GM12878 (cell line): ENCODE measurements at regions not wholly inside any gene's neighbourhood (a gene's known extent, or its start where the extent isn't known, plus 50 kb on each side); places are given as distances from the start of the nearest gene placed in this dataset.

Experiments used
- ATAC-seq: fragments of 200-7000 bp; cut with Tn5 transposase; 3 replicates; pipeline ENCODE4 v1.9.1; 2020; ENCODE audit warnings: mild to moderate bottlenecking, moderate library complexity
- BruUV-seq: library from RNA; stranded (reverse); fragments of 400-500 nt; replicated peaks from 2 replicates; lab custom pipeline; 2021; lab: Mats Ljungman, UMichigan
- CTCF ChIA-PET: fragments of 300-600 bp; sonication (Branson Sonifier 250); formaldehyde crosslinking; extraction: SDS; loops from one replicate; lab custom pipeline; 2021; ENCODE audit warnings: inconsistent platforms; lab: Yijun Ruan, JAX
- POLR2A ChIA-PET: fragments of 350-600 bp; formaldehyde crosslinking; extraction: SDS; loops from one replicate; lab custom pipeline; 2021; ENCODE audit warnings: inconsistent platforms; lab: Charles Lee
- RAD21 ChIA-PET: fragments of 300-600 bp; sonication (Branson Sonifier 250); formaldehyde crosslinking; loops from one replicate; lab custom pipeline; 2023; ENCODE audit warnings: antibody characterized with exemption; ENCODE audit not compliant: unreplicated experiment; lab: Charles Lee
- SMC1A ChIA-PET: fragments of 300-600 bp; sonication (Branson Sonifier 250); formaldehyde crosslinking; loops from one replicate; lab custom pipeline; 2023; ENCODE audit not compliant: unreplicated experiment, uncharacterized antibody; lab: Charles Lee
- DNase-seq: peaks from one replicate; pipeline ENCODE4 v3.0.0-alpha.2; 2011; ENCODE audit warnings: low read depth, low spot score
- FAIRE-seq: peaks from 3 replicates; lab custom pipeline; 2011; peaks lifted over from hg19 to GRCh38; lab: Jason Lieb, UNC
- H2AFZ ChIP-seq: 2 replicates; pipeline ENCODE4 v1.6.0; 2011; ENCODE audit warnings: low read depth, low read length, control low read depth; ENCODE audit not compliant: control insufficient read depth
- H3K27ac ChIP-seq: 2 replicates; pipeline ENCODE4 v1.5.1; 2011; ENCODE audit warnings: control low read depth; ENCODE audit not compliant: control insufficient read depth, insufficient read depth
- H3K27me3 ChIP-seq, 2 experiments: replicated peaks in 1 of 2; 2 replicates each; pipeline versions ENCODE4 v1.6.0 to v1.6.1; 2011; ENCODE audit warnings: low read length in 1 of 2; ENCODE audit not compliant: control insufficient read depth in 2 of 2, insufficient read depth in 2 of 2
- H3K36me3 ChIP-seq, 2 experiments: 2 replicates each; pipeline ENCODE4 v1.5.1; 2011; ENCODE audit warnings: low read length in 1 of 2; ENCODE audit not compliant: control insufficient read depth in 2 of 2, insufficient read depth in 2 of 2
- H3K4me1 ChIP-seq: 2 replicates; pipeline ENCODE4 v1.6.1; 2011; ENCODE audit warnings: mild to moderate bottlenecking, low read length, moderate library complexity, mixed read lengths; ENCODE audit not compliant: control insufficient read depth, insufficient read depth
- H3K4me2 ChIP-seq: 2 replicates; pipeline ENCODE4 v1.6.0; 2011; ENCODE audit warnings: control low read depth; ENCODE audit not compliant: control insufficient read depth, insufficient read depth
- H3K4me3 ChIP-seq: fragments of 200-600 bp; sonication (generic); 2 replicates; pipeline ENCODE4 v1.5.1; 2016
- H3K79me2 ChIP-seq: 2 replicates; pipeline ENCODE4 v1.6.0; 2011; ENCODE audit warnings: low read length; ENCODE audit not compliant: control insufficient read depth, insufficient read depth
- H3K9ac ChIP-seq: 2 replicates; pipeline ENCODE4 v1.8.0; 2011; ENCODE audit warnings: low read length, control low read depth, mixed read lengths; ENCODE audit not compliant: control insufficient read depth, insufficient read depth
- H3K9me3 ChIP-seq: replicated peaks from 3 replicates; pipeline ENCODE4 v1.5.1; 2011; ENCODE audit warnings: mild to moderate bottlenecking, low read length; ENCODE audit not compliant: control insufficient read depth, insufficient read depth
- H4K20me1 ChIP-seq: 2 replicates; pipeline ENCODE4 v1.6.0; 2011; ENCODE audit not compliant: control insufficient read depth, insufficient read depth
- SPI1 ChIP-seq: IDR thresholded peaks from 2 replicates; pipeline ENCODE4 v1.6.1; 2011; ENCODE audit warnings: low read depth, mild to moderate bottlenecking, low read length, moderate library complexity, borderline replicate concordance; ENCODE audit not compliant: insufficient read depth
- STAT3 ChIP-seq: IDR thresholded peaks from 2 replicates; pipeline ENCODE4 v1.6.1; 2011; ENCODE audit warnings: low read depth, low read length, improper control_type of control experiment
- in situ Hi-C: fragments of 300-500 bp; cut with MboI; formaldehyde crosslinking; loops from 9 replicates; pipeline ENCODE4 v1.14.3; 2018; ENCODE audit warnings: mixed read lengths
- intact Hi-C: fragments of 100-400 bp; cut with micrococcal nuclease; formaldehyde crosslinking; loops from one replicate; pipeline ENCODE4 v1.14.2; 2022; ENCODE audit not compliant: unreplicated experiment
- TF ChIP-seq, protein P1 (sequence below): fragments of 150-350 bp; IDR thresholded peaks from 2 replicates; pipeline ENCODE4 v1.6.1; 2016; ENCODE audit warnings: low read depth, low read length
- TF ChIP-seq, protein P2 (sequence below): fragments of 450-650 bp; conservative IDR thresholded peaks from 2 replicates; pipeline ENCODE4 v1.6.1; 2017; ENCODE audit warnings: mild to moderate bottlenecking, moderate library complexity
- TF ChIP-seq, protein P3 (sequence below): fragments of 450-650 bp; IDR thresholded peaks from 2 replicates; pipeline ENCODE4 v1.6.1; 2017; ENCODE audit warnings: borderline replicate concordance

DNA sequence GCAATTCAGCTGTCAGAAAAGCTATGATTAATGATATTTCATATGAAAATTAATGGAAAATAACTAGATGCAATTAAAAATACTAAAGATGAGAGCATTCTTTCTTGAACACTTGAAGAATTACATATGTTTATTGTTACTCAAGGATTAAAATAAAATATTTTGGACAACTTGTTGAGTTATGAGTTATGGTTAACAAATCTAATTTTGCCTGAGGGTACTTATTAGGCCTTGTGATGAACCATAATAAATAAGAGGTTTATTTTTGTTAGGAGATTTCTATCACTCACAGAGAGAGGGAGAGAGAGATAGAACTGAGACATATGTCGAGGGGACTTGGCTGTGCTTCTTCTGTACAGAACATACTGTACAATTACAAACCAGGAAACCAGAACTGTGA lies 183.7 kb downstream of the ISL1 start (continued):
- TF ChIP-seq, protein P1, sequence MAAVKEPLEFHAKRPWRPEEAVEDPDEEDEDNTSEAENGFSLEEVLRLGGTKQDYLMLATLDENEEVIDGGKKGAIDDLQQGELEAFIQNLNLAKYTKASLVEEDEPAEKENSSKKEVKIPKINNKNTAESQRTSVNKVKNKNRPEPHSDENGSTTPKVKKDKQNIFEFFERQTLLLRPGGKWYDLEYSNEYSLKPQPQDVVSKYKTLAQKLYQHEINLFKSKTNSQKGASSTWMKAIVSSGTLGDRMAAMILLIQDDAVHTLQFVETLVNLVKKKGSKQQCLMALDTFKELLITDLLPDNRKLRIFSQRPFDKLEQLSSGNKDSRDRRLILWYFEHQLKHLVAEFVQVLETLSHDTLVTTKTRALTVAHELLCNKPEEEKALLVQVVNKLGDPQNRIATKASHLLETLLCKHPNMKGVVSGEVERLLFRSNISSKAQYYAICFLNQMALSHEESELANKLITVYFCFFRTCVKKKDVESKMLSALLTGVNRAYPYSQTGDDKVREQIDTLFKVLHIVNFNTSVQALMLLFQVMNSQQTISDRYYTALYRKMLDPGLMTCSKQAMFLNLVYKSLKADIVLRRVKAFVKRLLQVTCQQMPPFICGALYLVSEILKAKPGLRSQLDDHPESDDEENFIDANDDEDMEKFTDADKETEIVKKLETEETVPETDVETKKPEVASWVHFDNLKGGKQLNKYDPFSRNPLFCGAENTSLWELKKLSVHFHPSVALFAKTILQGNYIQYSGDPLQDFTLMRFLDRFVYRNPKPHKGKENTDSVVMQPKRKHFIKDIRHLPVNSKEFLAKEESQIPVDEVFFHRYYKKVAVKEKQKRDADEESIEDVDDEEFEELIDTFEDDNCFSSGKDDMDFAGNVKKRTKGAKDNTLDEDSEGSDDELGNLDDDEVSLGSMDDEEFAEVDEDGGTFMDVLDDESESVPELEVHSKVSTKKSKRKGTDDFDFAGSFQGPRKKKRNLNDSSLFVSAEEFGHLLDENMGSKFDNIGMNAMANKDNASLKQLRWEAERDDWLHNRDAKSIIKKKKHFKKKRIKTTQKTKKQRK, result no peak
- no peak for TF ChIP-seq STAT3
- TF ChIP-seq, protein P2, sequence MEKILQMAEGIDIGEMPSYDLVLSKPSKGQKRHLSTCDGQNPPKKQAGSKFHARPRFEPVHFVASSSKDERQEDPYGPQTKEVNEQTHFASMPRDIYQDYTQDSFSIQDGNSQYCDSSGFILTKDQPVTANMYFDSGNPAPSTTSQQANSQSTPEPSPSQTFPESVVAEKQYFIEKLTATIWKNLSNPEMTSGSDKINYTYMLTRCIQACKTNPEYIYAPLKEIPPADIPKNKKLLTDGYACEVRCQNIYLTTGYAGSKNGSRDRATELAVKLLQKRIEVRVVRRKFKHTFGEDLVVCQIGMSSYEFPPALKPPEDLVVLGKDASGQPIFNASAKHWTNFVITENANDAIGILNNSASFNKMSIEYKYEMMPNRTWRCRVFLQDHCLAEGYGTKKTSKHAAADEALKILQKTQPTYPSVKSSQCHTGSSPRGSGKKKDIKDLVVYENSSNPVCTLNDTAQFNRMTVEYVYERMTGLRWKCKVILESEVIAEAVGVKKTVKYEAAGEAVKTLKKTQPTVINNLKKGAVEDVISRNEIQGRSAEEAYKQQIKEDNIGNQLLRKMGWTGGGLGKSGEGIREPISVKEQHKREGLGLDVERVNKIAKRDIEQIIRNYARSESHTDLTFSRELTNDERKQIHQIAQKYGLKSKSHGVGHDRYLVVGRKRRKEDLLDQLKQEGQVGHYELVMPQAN, result no peak

DNA sequence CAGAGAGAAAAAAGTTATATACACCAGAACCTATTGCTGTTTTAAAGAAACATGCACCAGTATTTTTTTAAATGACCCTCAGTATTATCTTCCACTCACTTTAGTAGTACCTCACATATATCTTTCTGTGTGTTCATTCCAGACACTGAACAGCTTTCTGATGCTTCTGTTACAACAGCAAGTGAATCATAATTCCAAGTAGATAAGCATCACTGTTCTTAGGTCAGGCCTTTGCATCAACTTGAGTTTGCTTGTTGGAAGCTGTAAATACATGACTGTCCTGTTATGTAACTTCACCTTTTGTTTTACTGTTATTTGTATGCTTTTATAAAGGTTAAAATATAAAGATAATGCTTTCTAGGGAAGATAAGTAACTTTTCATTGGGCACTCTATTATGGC lies 184.4 kb downstream of the ISL1 start:
- H3K4me1 ChIP-seq, result no peaks in the 10 kb centered on the region
- H3K4me3 ChIP-seq, result no peak overlapping the region
- no peak overlapping the region for H2AFZ ChIP-seq
- no peaks in the 10 kb centered on the region for H3K79me2 ChIP-seq
- FAIRE-seq, result no peak
- no peaks in the 10 kb centered on the region for H3K9me3 ChIP-seq
- SMC1A ChIA-PET, result no interaction called here
- no peak overlapping the region for H3K27ac ChIP-seq
- no peaks in the 10 kb centered on the region for H3K27me3 ChIP-seq
- CTCF ChIA-PET, result no interaction called here
- intact Hi-C loops, result no loop called here
- POLR2A ChIA-PET, result no interaction called here
- H3K9ac ChIP-seq, result no peak overlapping the region
- RAD21 ChIA-PET, result no interaction called here
- BruUV-seq, result no TSS peak
- DNase-seq, result no peak
- H3K36me3 ChIP-seq, result no peaks in the 10 kb centered on the region
- ATAC-seq, result no peak
- TF ChIP-seq, protein P3, sequence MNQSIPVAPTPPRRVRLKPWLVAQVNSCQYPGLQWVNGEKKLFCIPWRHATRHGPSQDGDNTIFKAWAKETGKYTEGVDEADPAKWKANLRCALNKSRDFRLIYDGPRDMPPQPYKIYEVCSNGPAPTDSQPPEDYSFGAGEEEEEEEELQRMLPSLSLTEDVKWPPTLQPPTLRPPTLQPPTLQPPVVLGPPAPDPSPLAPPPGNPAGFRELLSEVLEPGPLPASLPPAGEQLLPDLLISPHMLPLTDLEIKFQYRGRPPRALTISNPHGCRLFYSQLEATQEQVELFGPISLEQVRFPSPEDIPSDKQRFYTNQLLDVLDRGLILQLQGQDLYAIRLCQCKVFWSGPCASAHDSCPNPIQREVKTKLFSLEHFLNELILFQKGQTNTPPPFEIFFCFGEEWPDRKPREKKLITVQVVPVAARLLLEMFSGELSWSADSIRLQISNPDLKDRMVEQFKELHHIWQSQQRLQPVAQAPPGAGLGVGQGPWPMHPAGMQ, result no peak
- TF ChIP-seq SPI1, result no peak
- in situ Hi-C loops, result no loop called here
- no peak overlapping the region for H3K4me2 ChIP-seq
- no peaks in the 10 kb centered on the region for H4K20me1 ChIP-seq
